ENCODE measurements at regions not wholly inside any gene's neighbourhood (a gene's known extent, or its start where the extent isn't known, plus 50 kb on each side); places are given as distances from the start of the nearest gene placed in this dataset.

GRCh38 chr11:104324276-104324675 is 160.3 kb upstream of the PDGFD start:
- H3K79me2 ChIP-seq (ENCODE audit: low read length) = no peaks in the 10 kb centered on the region
- H2AFZ ChIP-seq (ENCODE audit: low read length) = no peak overlapping the region
- no peaks in the 10 kb centered on the region for H3K4me1 ChIP-seq (ENCODE audit: low read length)
- H3K9ac ChIP-seq (ENCODE audit: low read length) = no peak overlapping the region
- no peak overlapping the region for H3K4me3 ChIP-seq (ENCODE audit: low read length)
- TF ChIP-seq CTCF (IDR thresholded peaks at IDR 0.05; ENCODE audit: low read length) = no peak
- no peak for TF ChIP-seq EZH2 (optimal IDR thresholded peaks at IDR 0.05; ENCODE audit: low read depth, low read length)
- no peak for TF ChIP-seq EZH2phosphoT487 (IDR thresholded peaks at IDR 0.05; ENCODE audit: low read length)
- no peaks in the 10 kb centered on the region for H3K9me3 ChIP-seq (replicated peaks; ENCODE audit: insufficient read depth, low read length)
- H3K27me3 ChIP-seq (replicated peaks; ENCODE audit: insufficient read depth, low read length) = no peaks in the 10 kb centered on the region
- no peak for DNase-seq
- H3F3A ChIP-seq (ENCODE audit: insufficient read depth, low read length) = no peaks in the 10 kb centered on the region
- H3K27ac ChIP-seq (ENCODE audit: low read length) = no peak overlapping the region
- no peaks in the 10 kb centered on the region for H4K20me1 ChIP-seq (ENCODE audit: insufficient read depth, low read length)
- H3K9me2 ChIP-seq (replicated peaks; ENCODE audit: insufficient read depth, low read length) = no peaks in the 10 kb centered on the region
- no peaks in the 10 kb centered on the region for H3K36me3 ChIP-seq (replicated peaks; ENCODE audit: insufficient read depth, low read length)
- H3K4me2 ChIP-seq (ENCODE audit: low read depth, low read length) = no peak overlapping the region

GRCh38 chr11:104323841-104324240 is 159.9 kb upstream of the PDGFD start:
- Histone ChIP-seq H3K79me2 (ENCODE audit: low read length) (no peaks in the 10 kb centered on the region), H2AFZ (ENCODE audit: low read length) (no peak overlapping the region), H3K9me3 (replicated peaks; ENCODE audit: insufficient read depth, low read length) (no peaks in the 10 kb centered on the region), H3K4me2 (ENCODE audit: low read depth, low read length) (no peak overlapping the region), H3K36me3 (replicated peaks; ENCODE audit: insufficient read depth, low read length) (no peaks in the 10 kb centered on the region), H4K20me1 (ENCODE audit: insufficient read depth, low read length) (no peaks in the 10 kb centered on the region), H3K9me2 (replicated peaks; ENCODE audit: insufficient read depth, low read length) (no peaks in the 10 kb centered on the region), H3K27me3 (replicated peaks; ENCODE audit: insufficient read depth, low read length) (no peaks in the 10 kb centered on the region), H3K27ac (ENCODE audit: low read length) (no peak overlapping the region), H3F3A (ENCODE audit: insufficient read depth, low read length) (no peaks in the 10 kb centered on the region), H3K4me1 (ENCODE audit: low read length) (no peaks in the 10 kb centered on the region), H3K9ac (ENCODE audit: low read length) (no peak overlapping the region), H3K4me3 (ENCODE audit: low read length) (no peak overlapping the region)
- DNase-seq = no peak
- TF ChIP-seq CTCF (IDR thresholded peaks at IDR 0.05; ENCODE audit: low read length) (no peak), EZH2phosphoT487 (IDR thresholded peaks at IDR 0.05; ENCODE audit: low read length) (no peak), EZH2 (optimal IDR thresholded peaks at IDR 0.05; ENCODE audit: low read depth, low read length) (no peak)

GRCh38 chr11:104322696-104323095 is 158.7 kb upstream of the PDGFD start:
- DNase-seq = no peak
- H3K27ac ChIP-seq (ENCODE audit: low read length) = no peak overlapping the region
- no peak overlapping the region for H3K4me2 ChIP-seq (ENCODE audit: low read depth, low read length)
- no peaks in the 10 kb centered on the region for H3K4me1 ChIP-seq (ENCODE audit: low read length)
- H3K79me2 ChIP-seq (ENCODE audit: low read length) = no peaks in the 10 kb centered on the region
- no peaks in the 10 kb centered on the region for H3K36me3 ChIP-seq (replicated peaks; ENCODE audit: insufficient read depth, low read length)
- H3K9me3 ChIP-seq (replicated peaks; ENCODE audit: insufficient read depth, low read length) = no peaks in the 10 kb centered on the region
- no peaks in the 10 kb centered on the region for H3K9me2 ChIP-seq (replicated peaks; ENCODE audit: insufficient read depth, low read length)
- H3F3A ChIP-seq (ENCODE audit: insufficient read depth, low read length) = no peaks in the 10 kb centered on the region
- no peak overlapping the region for H3K9ac ChIP-seq (ENCODE audit: low read length)
- H3K4me3 ChIP-seq (ENCODE audit: low read length) = no peak overlapping the region
- no peak for TF ChIP-seq CTCF (IDR thresholded peaks at IDR 0.05; ENCODE audit: low read length)
- no peak for TF ChIP-seq EZH2phosphoT487 (IDR thresholded peaks at IDR 0.05; ENCODE audit: low read length)
- no peak for TF ChIP-seq EZH2 (optimal IDR thresholded peaks at IDR 0.05; ENCODE audit: low read depth, low read length)
- no peaks in the 10 kb centered on the region for H3K27me3 ChIP-seq (replicated peaks; ENCODE audit: insufficient read depth, low read length)
- H2AFZ ChIP-seq (ENCODE audit: low read length) = no peak overlapping the region
- no peaks in the 10 kb centered on the region for H4K20me1 ChIP-seq (ENCODE audit: insufficient read depth, low read length)
